ENCODE measurements at regions not wholly inside any gene's neighbourhood (a gene's known extent, or its start where the extent isn't known, plus 50 kb on each side); places are given as distances from the start of the nearest gene placed in this dataset.

DNA sequence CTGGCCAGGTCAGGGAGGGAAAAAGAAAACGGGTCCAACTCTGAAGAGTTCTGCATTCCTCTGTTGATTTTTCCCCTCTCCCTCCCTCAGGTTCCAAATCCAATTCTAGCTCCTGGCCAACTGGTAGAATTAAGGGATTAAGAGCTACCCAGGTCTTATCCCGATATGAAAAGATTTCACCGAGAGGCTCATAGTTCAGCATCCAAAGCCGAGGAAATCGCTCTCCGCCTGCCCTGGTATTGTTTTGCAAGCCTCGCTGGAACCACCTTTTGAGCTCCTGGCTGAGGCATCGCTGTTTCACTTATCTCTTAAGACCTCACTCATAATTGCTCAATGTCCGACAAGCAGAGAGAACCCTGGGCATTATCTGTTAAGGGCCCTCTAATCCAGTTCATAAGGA, 180.4 kb downstream of the URI1 start:
- no peak for DNase-seq (ENCODE audit: low read depth in 3 of 3, low spot score in 1 of 3)

- DNase-seq (ENCODE audit: low read depth in 3 of 3, low spot score in 1 of 3): no peak
Observed at GRCh38 chr19:30123119-30123518, 181.1 kb downstream of the URI1 start.

- no peak for DNase-seq (ENCODE audit: low read depth in 3 of 3, low spot score in 1 of 3)
Observed at GRCh38 chr19:30123611-30124010, 181.6 kb downstream of the URI1 start.

- no peak for DNase-seq (ENCODE audit: low read depth in 3 of 3, low spot score in 1 of 3)
Observed at GRCh38 chr19:30128211-30128610, 186.2 kb downstream of the URI1 start.

DNA sequence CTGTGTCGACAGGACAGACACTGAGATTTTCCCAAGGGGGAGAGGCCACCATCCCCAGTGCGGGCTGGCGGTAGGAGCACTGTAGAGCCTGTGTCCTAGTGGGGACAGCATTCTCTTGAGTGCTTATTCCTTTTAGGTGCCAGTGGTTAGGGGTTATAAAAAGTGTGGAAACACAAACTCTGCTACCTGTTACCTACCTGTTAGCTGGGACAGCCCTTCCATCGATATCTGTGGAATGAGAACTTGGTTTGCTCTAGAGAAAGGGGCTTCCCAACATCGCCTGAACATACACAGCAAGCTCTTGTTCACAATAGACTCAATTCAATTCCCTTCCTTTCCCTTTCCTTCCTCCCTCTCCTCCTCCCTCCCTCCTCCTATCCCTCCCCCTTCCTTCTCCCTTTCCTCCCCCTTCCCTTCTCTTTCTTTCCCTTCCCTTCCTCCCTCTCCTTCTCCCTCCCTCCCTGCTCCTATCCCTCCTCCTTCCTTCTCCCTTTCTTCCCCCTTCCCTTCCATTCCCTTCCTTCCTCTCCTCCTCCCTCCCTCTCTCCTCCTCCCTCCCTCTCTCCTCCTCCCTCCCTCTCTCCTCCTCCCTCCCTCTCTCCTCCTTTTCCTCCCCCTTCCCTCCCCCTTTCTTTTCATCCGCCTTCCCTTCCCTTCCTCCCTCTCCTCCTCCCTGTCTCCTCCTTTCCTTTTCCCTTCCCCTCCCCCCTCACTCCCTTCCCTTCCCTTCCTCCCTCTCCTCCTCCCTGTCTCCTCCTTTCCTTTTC, 188.5 kb downstream of the URI1 start:
- no peak for DNase-seq (ENCODE audit: low read depth in 3 of 3, low spot score in 1 of 3)

DNA sequence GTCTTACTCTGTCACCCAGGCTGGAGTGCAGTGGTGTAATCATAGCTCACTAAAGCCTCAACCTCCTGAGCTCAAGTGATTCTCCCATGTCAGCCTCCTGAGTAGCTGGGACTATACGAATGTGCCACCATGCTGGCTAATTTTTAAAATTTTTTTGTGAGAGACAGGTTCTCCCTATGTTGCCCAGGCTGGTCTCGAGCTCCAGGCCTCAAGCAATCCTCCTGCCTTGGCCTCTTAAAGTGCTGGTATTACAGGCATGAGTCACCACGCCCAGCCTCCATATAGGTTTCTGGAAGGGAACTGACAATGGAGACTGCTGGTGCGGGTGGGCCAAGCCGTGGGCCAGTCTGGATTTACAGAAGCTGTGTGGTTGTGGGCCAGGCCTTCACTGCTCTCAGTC, 189.2 kb downstream of the URI1 start:
- no peak for DNase-seq (ENCODE audit: low read depth in 3 of 3, low spot score in 1 of 3)

- DNase-seq (ENCODE audit: low read depth in 3 of 3, low spot score in 1 of 3): no peak
Observed at GRCh38 chr19:30131722-30132291, 189.8 kb downstream of the URI1 start.

DNA sequence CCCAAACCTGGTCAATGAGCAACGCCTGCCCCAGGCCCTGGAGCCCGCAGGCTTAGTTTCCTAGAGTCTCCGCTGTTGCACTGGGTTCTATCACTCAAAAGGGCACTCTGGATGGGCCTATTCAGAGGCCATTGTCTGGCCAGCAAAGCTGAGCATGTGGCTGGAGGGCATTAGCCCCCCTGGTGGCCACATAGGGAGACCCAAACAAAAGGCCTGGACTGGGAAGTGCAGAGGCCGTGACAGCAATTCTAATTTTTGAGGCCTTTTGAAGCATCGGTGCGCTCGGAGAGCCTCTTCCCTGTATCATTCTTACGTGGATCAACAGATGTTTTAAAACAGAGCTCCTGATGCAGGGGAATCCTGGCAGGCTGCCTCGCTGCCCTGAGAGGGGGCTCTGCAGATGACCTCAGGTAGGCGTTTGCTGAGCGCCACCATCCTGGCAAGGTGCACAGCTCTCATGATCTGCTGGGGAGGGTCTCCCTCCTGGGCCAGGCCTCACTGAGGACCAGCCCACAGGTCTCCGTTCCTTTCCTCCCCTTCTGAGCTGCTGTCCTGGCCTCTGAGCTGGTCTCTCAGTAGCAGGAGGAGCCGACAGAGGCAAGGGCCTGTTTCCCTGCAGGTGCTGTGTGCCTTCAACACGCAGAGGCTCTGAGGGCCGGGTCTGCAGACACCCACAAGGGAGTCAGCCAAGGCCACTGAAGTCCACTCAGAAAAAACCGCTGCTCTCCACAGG, 190.5 kb downstream of the URI1 start:
- no peak for DNase-seq (ENCODE audit: low read depth in 3 of 3, low spot score in 1 of 3)

DNA sequence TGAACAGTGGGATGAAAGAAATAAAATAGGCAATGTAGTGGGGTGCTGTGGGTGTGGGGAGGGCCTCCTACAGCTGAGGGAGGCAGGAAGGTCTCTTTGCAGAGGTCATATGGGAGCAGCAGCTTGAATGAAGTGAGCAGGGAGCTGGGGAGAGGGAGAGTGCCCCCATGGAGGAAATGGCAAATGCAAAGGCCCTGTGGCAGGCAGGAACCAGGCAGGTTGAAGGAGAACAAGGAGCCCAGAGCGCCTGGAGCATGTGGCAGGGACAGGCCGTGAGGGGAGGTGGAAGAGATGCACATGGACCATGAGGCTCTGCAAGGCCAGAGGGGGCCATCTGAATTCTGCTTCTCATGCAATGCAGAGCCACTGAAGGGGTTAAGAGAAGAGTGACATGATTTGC, 191.8 kb downstream of the URI1 start:
- DNase-seq (ENCODE audit: low read depth in 3 of 3, low spot score in 1 of 3): no peak

GRCh38 chr19:30135093-30135757, 193.2 kb downstream of the URI1 start:
- DNase-seq (ENCODE audit: low read depth in 3 of 3, low spot score in 1 of 3): no peak

GRCh38 chr19:30135797-30136196, 193.8 kb downstream of the URI1 start:
- DNase-seq (ENCODE audit: low read depth in 3 of 3, low spot score in 1 of 3): no peak

- DNase-seq (ENCODE audit: low read depth in 3 of 3, low spot score in 1 of 3): no peak
Observed at GRCh38 chr19:30136611-30137195, 194.7 kb downstream of the URI1 start.

DNA sequence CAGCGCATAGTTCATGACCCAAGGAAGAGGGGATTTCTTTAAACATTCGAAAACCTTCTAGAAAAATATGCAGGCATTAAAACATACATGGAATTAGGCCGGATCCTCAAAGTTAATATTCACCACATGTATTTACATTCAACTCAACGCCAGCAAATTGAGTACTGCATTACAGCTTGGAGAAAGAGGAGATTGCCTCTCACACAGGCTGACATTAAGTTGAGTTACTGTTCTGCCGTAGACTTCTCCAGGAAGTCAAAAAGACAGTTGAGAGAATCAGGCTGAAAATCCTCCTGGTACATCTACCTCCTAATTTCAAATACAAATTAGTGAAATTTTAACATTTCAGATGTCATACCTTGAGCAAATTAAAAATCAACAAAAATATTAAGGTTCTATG, 195.7 kb downstream of the URI1 start:
- no peak for DNase-seq (ENCODE audit: low read depth in 3 of 3, low spot score in 1 of 3)

DNA sequence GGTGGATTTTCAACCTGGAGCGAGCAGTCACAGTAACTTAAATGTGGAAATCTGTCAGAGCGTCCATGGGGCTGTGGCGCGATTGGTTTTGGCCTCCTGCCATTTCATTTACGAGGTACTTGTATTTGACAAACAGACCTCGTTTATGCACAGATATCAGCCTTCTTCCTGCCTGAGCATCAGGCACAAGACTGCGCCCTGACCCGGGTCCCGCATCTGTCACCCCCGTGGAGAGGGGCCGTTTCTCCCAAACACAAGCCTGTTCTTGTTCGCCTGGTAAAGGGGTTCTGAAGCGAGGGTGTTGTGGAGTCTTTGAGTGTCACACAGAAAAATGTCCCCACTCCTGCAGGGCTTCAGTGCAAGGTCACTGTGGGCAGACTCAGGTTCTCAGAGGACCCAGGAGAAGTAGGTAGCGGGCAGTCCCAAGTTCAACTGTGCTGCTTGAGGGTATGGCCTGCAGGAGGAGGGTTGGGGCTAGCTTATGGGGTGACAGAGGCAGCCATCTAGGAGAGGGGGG, 202.3 kb downstream of the URI1 start:
- no peak for DNase-seq (ENCODE audit: low read depth in 3 of 3, low spot score in 1 of 3)

DNA sequence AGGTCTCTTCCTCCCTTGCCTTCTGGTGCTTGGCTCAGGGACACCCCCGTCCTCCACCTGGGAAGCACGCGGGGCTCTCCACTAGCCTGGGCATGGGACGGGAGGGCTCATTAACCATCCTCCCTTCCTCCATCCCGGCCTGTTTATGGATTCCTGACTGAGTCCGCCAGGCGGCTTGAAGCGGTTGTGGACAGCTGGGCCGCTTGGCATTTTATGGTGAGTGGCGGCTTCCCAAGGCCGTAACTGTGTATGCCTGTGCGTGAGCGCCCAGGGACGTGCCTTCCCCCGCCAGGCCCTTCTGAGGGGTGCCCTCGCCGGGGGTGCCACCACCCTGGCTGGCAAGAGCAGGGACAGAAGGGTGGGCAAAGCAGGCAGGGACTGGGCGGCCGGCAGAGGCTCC, 202.8 kb downstream of the URI1 start:
- no peak for DNase-seq (ENCODE audit: low read depth in 3 of 3, low spot score in 1 of 3)

DNA sequence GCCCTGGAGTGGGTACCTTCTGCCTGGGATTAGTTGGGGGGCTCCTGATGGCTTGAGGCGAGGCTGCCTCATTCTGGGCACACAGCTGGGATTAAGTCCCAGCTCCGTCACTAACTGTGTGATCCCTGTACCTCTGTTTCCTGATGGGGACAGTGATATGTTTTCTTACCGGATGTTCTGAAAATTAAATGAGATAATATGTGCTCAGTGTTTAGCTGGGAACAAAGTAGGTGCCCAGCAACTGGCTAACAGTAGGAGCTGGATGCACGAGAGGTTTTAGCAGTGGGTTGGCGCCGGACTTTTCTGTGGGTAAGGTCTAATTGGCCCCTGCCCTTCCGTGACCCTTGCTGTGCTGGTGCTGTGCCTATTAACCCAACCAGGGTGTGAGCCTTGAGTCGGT, 203.4 kb downstream of the URI1 start:
- no peak for DNase-seq (ENCODE audit: low read depth in 3 of 3, low spot score in 1 of 3)

- no peak for DNase-seq (ENCODE audit: low read depth in 3 of 3, low spot score in 1 of 3)
Observed at GRCh38 chr19:30146346-30146745, 204.3 kb downstream of the URI1 start.

DNA sequence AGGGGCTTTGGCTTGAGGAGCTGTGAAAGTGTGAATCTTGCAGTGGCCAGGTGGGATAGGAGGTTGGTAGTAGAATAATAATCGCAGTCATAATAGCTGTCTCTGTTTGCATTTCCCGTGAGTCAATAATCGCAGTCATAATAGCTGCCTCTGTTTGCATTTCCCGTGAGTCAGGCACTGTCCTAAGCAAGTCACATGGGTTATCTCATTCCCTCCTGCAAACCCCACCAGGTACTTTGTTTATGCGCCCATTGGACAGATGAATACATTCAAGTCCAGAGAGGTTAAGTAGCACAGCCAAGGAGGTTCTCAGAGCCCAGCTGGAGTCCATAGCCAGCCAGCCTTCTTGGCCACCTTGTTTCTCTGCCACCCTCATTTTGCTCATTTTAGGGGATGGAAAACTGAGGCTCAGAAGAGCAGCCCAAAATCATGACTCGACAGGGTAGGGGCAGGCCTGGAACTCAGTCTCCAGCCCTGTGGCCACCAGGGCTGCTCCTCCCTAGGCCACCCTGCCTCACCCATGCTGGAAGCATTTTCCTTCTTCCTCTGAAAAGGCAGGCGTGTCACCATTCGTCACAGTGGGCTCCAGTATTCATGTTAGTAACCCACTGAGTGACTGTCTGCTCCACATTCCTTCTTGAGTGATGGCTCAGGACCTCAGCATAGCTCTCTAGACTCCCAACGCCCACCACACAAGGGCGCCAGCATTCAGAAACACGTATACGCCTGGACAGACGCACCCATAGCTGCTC, 206.2 kb downstream of the URI1 start:
- no peak for DNase-seq (ENCODE audit: low read depth in 3 of 3, low spot score in 1 of 3)

DNA sequence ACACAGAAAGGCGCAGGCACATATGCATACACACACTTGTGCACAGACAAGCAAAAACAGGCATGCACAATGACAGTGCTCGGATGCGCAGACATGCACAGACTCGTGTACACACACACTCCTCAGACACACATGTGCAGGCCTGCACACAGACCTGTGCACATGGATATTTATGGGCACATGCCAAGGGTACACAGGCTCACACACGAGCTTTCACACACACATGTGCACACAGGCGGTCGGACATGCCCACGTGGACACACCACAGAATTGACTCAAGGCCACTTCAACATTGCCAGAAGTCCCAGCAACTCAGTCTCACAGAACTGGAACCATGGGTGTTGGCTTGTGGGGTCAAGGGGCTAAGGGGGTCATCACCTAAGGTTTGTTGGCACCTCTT, 206.8 kb downstream of the URI1 start:
- DNase-seq (ENCODE audit: low read depth in 3 of 3, low spot score in 1 of 3): no peak

DNA sequence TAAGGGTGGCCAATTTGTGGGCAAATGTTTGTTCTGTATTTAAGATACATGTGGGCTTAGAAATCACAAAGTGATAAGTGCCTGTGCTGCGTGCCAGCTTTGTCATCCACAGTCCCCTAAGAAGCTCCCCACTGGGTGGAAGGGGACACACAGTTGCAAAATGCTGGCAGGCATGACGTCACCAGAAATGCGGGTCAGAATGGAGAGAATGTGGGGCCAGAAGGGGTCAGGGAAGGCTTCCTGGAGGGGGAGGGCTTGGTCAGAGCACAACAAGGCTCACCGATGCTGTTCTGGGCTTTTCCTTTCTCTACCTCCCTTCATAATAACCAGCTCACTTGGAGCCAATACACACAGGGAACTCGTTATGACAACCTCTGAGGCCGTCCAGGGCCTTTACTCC, 207.3 kb downstream of the URI1 start:
- DNase-seq (ENCODE audit: low read depth in 3 of 3, low spot score in 1 of 3): no peak

DNA sequence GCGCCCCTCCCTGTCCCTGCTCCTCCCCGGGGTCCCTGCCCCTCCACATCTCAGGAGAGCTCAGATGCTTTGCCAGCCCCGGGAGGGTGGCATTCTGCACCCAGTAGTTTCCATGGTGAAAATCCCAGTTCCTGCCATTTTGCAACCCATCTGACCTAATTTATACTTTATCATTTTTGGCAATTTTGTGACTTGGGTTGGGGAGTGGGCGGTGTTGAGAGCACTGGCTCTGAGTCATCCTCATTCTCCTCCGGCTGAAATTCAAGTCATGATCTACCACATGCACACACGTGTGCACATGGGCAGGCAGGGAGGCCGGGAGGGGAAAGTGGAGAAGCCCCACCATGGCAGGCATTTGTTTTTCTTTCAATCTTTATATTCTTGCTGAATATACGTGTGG, 208.6 kb downstream of the URI1 start:
- no peak for DNase-seq (ENCODE audit: low read depth in 3 of 3, low spot score in 1 of 3)

Data from stimulated activated CD4-positive, alpha-beta T cell treated with anti-CD3 and anti-CD28 coated beads, TNF-alpha, amount 100 ng/mL, for 1 hour (primary cell).